Neuronal stem cell (in vitro differentiated cells): ENCODE measurements at regions not wholly inside any gene's neighbourhood (a gene's known extent, or its start where the extent isn't known, plus 50 kb on each side); places are given as distances from the start of the nearest gene placed in this dataset.
A peak's percentile ranks its signal among the peaks of the same experiment; 100 is the strongest.

Experiments
- DNase-seq: peaks from one replicate; pipeline ENCODE4 v3.0.0-alpha.2; 2013; ENCODE audit warnings: low spot score
- H2AFZ ChIP-seq: one replicate; pipeline ENCODE4 v1.6.1; 2013; ENCODE audit warnings: mild to moderate bottlenecking, low read length, inconsistent platforms
- H2AK5ac ChIP-seq: 2 replicates; pipeline ENCODE4 v1.6.1; 2013; ENCODE audit warnings: low read depth, mild to moderate bottlenecking, inconsistent platforms, low read length, moderate library complexity, mixed read lengths
- H2BK120ac ChIP-seq: 2 replicates; pipeline ENCODE4 v1.6.1; 2013; ENCODE audit warnings: low read depth, mild to moderate bottlenecking, inconsistent platforms, low read length, moderate library complexity, mixed read lengths
- H2BK12ac ChIP-seq: one replicate; pipeline ENCODE4 v1.6.1; 2013; ENCODE audit warnings: low read length, inconsistent platforms
- H2BK15ac ChIP-seq: 2 replicates; pipeline ENCODE4 v1.6.1; 2013; ENCODE audit warnings: mild to moderate bottlenecking, low read length, inconsistent platforms, mixed read lengths
- H2BK5ac ChIP-seq: one replicate; pipeline ENCODE4 v1.6.1; 2013; ENCODE audit warnings: inconsistent platforms, mild to moderate bottlenecking, low read length, moderate library complexity
- H3K14ac ChIP-seq: one replicate; pipeline ENCODE4 v1.6.1; 2013; ENCODE audit warnings: low read length, inconsistent platforms
- H3K18ac ChIP-seq: 2 replicates; pipeline ENCODE4 v1.6.1; 2013; ENCODE audit warnings: low read length, inconsistent platforms
- H3K23ac ChIP-seq: 2 replicates; pipeline ENCODE4 v1.6.1; 2013; ENCODE audit warnings: low read depth, mild to moderate bottlenecking, mixed read lengths, low read length, inconsistent platforms; ENCODE audit not compliant: poor library complexity
- H3K27ac ChIP-seq: replicated peaks from 3 replicates; pipeline ENCODE4 v1.5.1; 2013; ENCODE audit warnings: low read length, inconsistent platforms
- H3K27me3 ChIP-seq, 3 experiments: 2 replicates each; pipeline ENCODE4 v1.6.1; 2013; ENCODE audit warnings: low read length in 3 of 3, mild to moderate bottlenecking in 2 of 3, inconsistent platforms in 1 of 3, low read depth in 1 of 3, mixed read lengths in 1 of 3, moderate library complexity in 1 of 3; ENCODE audit not compliant: control insufficient read depth in 3 of 3, insufficient read depth in 3 of 3
- H3K36me3 ChIP-seq, 2 donors: replicated peaks in 1 of 2; 2 replicates each; pipeline ENCODE4 v1.6.1; 2013; ENCODE audit warnings: low read length in 2 of 2; ENCODE audit not compliant: control insufficient read depth in 2 of 2, insufficient read depth in 2 of 2
- H3K4ac ChIP-seq: 2 replicates; pipeline ENCODE4 v1.6.1; 2013; ENCODE audit warnings: inconsistent platforms, mild to moderate bottlenecking, low read length, moderate library complexity
- H3K4me1 ChIP-seq, 2 donors: 1 replicate in 1 of 2; 2 replicates in 1 of 2; pipeline ENCODE4 v1.6.1; 2013; ENCODE audit warnings: low read length in 2 of 2, low read depth in 1 of 2; ENCODE audit not compliant: control insufficient read depth in 2 of 2, insufficient read depth in 1 of 2
- H3K4me2 ChIP-seq: one replicate; pipeline ENCODE4 v1.6.1; 2013; ENCODE audit warnings: mild to moderate bottlenecking, low read length, inconsistent platforms; ENCODE audit not compliant: insufficient read depth, poor library complexity, severe bottlenecking
- H3K4me3 ChIP-seq, 2 donors: 2 replicates each; pipeline ENCODE4 v1.5.1; 2013; ENCODE audit warnings: low read length in 2 of 2, mild to moderate bottlenecking in 2 of 2, inconsistent platforms in 1 of 2, moderate library complexity in 1 of 2
- H3K79me1 ChIP-seq: one replicate; pipeline ENCODE4 v1.6.1; 2013; ENCODE audit warnings: low read depth, mild to moderate bottlenecking, inconsistent platforms, low read length, moderate library complexity
- H3K9ac ChIP-seq: one replicate; pipeline ENCODE4 v1.6.1; 2013; ENCODE audit warnings: mild to moderate bottlenecking, low read depth, low read length, inconsistent platforms; ENCODE audit not compliant: poor library complexity
- H3K9me3 ChIP-seq, 2 donors: replicated peaks in 1 of 2; 2 replicates each; pipeline versions ENCODE3 to v1.6.1; 2013; ENCODE audit warnings: low read length in 2 of 2, mild to moderate bottlenecking in 2 of 2, inconsistent platforms in 1 of 2, low read depth in 1 of 2, mixed read lengths in 1 of 2, moderate library complexity in 1 of 2; ENCODE audit not compliant: control insufficient read depth in 2 of 2, insufficient read depth in 1 of 2
- H4K8ac ChIP-seq: one replicate; pipeline ENCODE4 v1.6.1; 2013; ENCODE audit warnings: low read depth, mild to moderate bottlenecking, inconsistent platforms, low read length, moderate library complexity
- H4K91ac ChIP-seq: one replicate; pipeline ENCODE4 v1.6.1; 2013; ENCODE audit warnings: low read length, low read depth, mild to moderate bottlenecking, inconsistent platforms; ENCODE audit not compliant: poor library complexity
- WGBS, 2 donors: extraction: QIAGEN DNeasy Blood & Tissue Kit; methylation state at CpG; one replicate each; pipeline ENCODE4 v1.1.7; 2013; ENCODE audit warnings: missing lambda C conversion rate in 2 of 2, mixed read lengths in 1 of 2; ENCODE audit not compliant: insufficient read length in 2 of 2, insufficient replicate concordance in 1 of 2; ENCODE audit errors: extremely low coverage in 2 of 2; 5-methylcytosine and 5-hydroxymethylcytosine counted together

DNA sequence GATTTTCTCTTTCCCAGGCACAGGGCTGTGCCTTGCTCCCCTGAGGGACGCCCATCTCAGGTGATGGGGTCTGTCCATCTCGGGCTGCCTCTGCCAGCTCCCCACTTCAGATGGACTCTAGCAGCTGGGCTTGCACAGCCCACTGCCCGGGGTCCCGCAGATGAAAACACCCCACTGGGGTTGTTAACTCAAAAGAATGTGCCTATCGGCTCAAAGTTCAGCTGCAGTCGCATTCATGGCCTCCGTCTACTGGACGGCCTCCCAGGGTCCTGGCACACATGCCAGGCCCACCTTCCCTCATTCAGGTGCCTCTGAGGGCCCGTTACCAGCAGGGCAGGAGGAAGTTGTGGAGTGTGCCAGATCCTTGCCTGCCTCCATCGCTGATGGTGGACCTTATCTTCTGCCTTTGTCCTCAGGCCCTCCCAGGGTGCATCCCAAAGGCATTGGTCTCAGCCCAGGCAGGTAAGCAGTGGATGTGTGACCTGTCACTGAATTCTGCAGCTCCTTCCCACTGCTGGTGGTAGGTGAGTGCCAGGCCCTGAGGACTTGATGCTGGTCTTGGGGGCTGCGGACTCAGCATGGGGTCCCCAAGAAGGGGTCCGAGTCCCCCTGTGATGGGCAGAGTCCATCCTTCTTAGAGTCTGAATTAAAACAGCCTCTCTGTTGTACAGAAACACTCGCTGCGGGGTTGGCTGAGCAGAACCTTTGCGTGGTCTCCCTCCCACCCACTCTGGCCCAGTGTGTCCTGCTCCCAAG is 324.6 kb upstream of the DIO3 start:
- Histone ChIP-seq H3K9ac (no peak overlapping the region), H3K4me1 (peaks cover 17 to 23% of the 10 kb centered on the region in 2 donors), H2AFZ (no peak overlapping the region), H3K79me1 (no peaks in the 10 kb centered on the region), H3K27me3 (no peaks in the 10 kb centered on the region), H3K14ac (no peak overlapping the region), H2BK15ac (peak overlapping the region; percentile 30), H2BK5ac (no peak overlapping the region), H3K36me3 (no peaks in the 10 kb centered on the region), H3K23ac (no peak overlapping the region), H3K4ac (no peak overlapping the region), H3K4me2 (no peak overlapping the region), H3K4me3 (no peak overlapping the region), H2BK120ac (no peak overlapping the region), H3K27ac (no peak overlapping the region), H2BK12ac (peak overlapping the region; percentile 33), H4K8ac (no peak overlapping the region), H4K91ac (no peak overlapping the region), H3K9me3 (peaks cover 2 to 12% of the 10 kb centered on the region in 2 donors), H3K18ac (peak overlapping the region; percentile 90), H2AK5ac (peak overlapping the region; percentile 48)
- WGBS, 2 donors: no CpG with 5 or more reads among the region's 15 CpGs
- no peak for DNase-seq

DNA sequence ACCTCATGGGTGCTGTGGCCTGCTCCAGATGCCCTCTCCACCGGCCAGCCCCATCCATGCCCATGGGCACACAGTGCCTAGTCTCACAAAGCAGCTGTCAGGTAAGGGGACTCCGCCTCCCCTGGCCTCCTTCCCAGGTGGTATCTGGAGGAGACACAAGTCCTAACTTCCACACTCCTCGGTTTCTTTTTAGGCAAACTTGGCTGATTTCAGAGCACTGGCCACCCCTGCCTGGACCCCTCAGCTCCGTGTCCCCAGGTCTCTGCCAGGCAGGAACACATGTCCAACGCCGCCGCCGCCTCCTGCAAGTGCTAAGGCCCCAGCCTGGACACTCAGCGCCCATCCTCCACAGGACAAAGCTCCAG is 324.1 kb upstream of the DIO3 start:
- peaks cover 21 to 28% of the 10 kb centered on the region in 2 donors for H3K4me1 ChIP-seq
- no peak overlapping the region for H2BK5ac ChIP-seq
- peak overlapping the region; percentile 33 for H2BK12ac ChIP-seq
- H3K27ac ChIP-seq: no peak overlapping the region
- no peak overlapping the region for H3K23ac ChIP-seq
- no peak overlapping the region for H2BK120ac ChIP-seq
- no peaks in the 10 kb centered on the region for H3K79me1 ChIP-seq
- H3K4me3 ChIP-seq: no peak overlapping the region
- no peak overlapping the region for H2AFZ ChIP-seq
- no peak overlapping the region for H3K14ac ChIP-seq
- no peak overlapping the region for H3K9ac ChIP-seq
- H3K4me2 ChIP-seq: no peak overlapping the region
- no peak overlapping the region for H4K91ac ChIP-seq
- H3K27me3 ChIP-seq: no peaks in the 10 kb centered on the region
- peaks cover 2 to 12% of the 10 kb centered on the region in 2 donors for H3K9me3 ChIP-seq
- H4K8ac ChIP-seq: no peak overlapping the region
- WGBS, 2 donors: no CpG with 5 or more reads among the region's 9 CpGs
- no peak overlapping the region for H3K4ac ChIP-seq
- DNase-seq: no peak
- peak overlapping the region; percentile 30 for H2BK15ac ChIP-seq
- no peaks in the 10 kb centered on the region for H3K36me3 ChIP-seq
- peak overlapping the region; percentile 90 for H3K18ac ChIP-seq
- H2AK5ac ChIP-seq: peak overlapping the region; percentile 48

DNA sequence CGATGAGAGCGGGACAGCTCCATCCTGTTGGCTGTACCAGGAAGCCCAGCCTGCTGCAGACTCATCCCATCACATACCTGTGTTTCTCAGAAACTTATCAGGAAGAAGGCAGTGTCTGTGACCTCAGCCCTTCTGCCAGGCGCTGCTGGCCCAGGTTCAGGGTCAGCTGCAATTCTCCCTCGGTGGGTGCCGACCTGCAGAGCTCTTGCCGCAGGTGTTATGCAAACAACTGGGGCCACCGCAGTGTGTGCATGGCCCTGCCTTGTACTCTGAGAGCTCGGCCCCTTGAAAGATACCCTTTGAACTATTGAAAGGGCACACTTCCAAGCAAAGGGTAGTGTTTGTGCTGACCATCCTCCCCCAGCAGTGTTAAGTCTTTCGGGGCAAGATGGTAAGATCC is 322.2 kb upstream of the DIO3 start:
- H3K14ac ChIP-seq: no peak overlapping the region
- H3K18ac ChIP-seq: no peak overlapping the region
- no peaks in the 10 kb centered on the region for H3K79me1 ChIP-seq
- H3K4me3 ChIP-seq: no peak overlapping the region
- WGBS, 2 donors: no CpG with 5 or more reads among the region's 9 CpGs
- no peak overlapping the region for H3K27ac ChIP-seq
- no peak overlapping the region for H2BK5ac ChIP-seq
- H3K4me2 ChIP-seq: no peak overlapping the region
- H4K91ac ChIP-seq: no peak overlapping the region
- no peaks in the 10 kb centered on the region for H3K36me3 ChIP-seq
- H3K4me1 ChIP-seq: peaks cover 13 to 17% of the 10 kb centered on the region in 2 donors
- H4K8ac ChIP-seq: no peak overlapping the region
- no peak overlapping the region for H3K23ac ChIP-seq
- no peak overlapping the region for H2BK12ac ChIP-seq
- no peak overlapping the region for H3K9ac ChIP-seq
- H3K4ac ChIP-seq: no peak overlapping the region
- H2BK15ac ChIP-seq: no peak overlapping the region
- H3K27me3 ChIP-seq: no peaks in the 10 kb centered on the region
- no peak for DNase-seq
- H2AK5ac ChIP-seq: no peak overlapping the region
- H3K9me3 ChIP-seq: peaks cover 4 to 12% of the 10 kb centered on the region in 2 donors
- no peak overlapping the region for H2AFZ ChIP-seq
- no peak overlapping the region for H2BK120ac ChIP-seq

DNA sequence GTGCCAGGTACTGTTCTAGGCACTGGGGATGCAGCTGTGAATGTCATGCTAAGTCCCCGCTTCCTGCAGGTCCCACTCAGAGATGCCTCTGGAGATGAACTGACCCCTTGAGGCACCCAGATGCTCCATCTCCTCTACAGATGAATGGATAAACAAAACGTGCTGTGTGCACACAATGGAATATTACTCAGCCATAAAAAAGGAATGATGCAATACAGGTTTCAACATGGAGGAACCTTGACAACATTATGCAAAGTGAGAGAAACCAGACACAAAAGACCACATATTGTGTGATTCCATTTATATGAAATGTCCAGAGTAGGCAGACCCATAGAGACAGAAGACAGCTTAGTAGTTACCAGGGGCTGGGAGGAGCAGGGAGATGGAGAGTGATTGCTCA is 320.1 kb upstream of the DIO3 start:
- DNase-seq: no peak
- H2BK15ac ChIP-seq: no peak overlapping the region
- H3K9ac ChIP-seq: no peak overlapping the region
- no CpG with 5 or more reads among the region's 2 CpGs for WGBS, 2 donors
- no peak overlapping the region for H3K4ac ChIP-seq
- no peak overlapping the region for H3K23ac ChIP-seq
- H3K14ac ChIP-seq: no peak overlapping the region
- no peaks in the 10 kb centered on the region for H3K79me1 ChIP-seq
- no peak overlapping the region for H2AK5ac ChIP-seq
- H3K18ac ChIP-seq: no peak overlapping the region
- H3K9me3 ChIP-seq: peaks cover 4 to 12% of the 10 kb centered on the region in 2 donors
- no peak overlapping the region for H3K4me3 ChIP-seq
- H3K4me1 ChIP-seq: peaks cover 6% of the 10 kb centered on the region in 2 donors
- H2AFZ ChIP-seq: no peak overlapping the region
- H3K36me3 ChIP-seq: no peaks in the 10 kb centered on the region
- H2BK120ac ChIP-seq: no peak overlapping the region
- H3K27ac ChIP-seq: no peak overlapping the region
- H3K4me2 ChIP-seq: no peak overlapping the region
- H3K27me3 ChIP-seq: no peaks in the 10 kb centered on the region
- no peak overlapping the region for H2BK5ac ChIP-seq
- H4K91ac ChIP-seq: no peak overlapping the region
- no peak overlapping the region for H4K8ac ChIP-seq
- no peak overlapping the region for H2BK12ac ChIP-seq
